Neural cell (in vitro differentiated cells): ENCODE measurements at regions not wholly inside any gene's neighbourhood (a gene's known extent, or its start where the extent isn't known, plus 50 kb on each side); places are given as distances from the start of the nearest gene placed in this dataset.

Source experiments
- EZH2 ChIP-seq: fragments of 200-600, 300-800 bp; shearing (Covaris generic), sonication (generic); IDR thresholded peaks from 2 replicates; pipeline ENCODE4 v1.6.1; 2014; ENCODE audit warnings: antibody characterized with exemption, low read length, borderline replicate concordance, mild to moderate bottlenecking; ENCODE audit not compliant: insufficient read depth, poor library complexity, severe bottlenecking
- POLR2AphosphoS5 ChIP-seq: IDR thresholded peaks from 2 replicates; pipeline ENCODE4 v1.6.1; 2012
- TF ChIP-seq, protein P1 (sequence below): fragments of 450-650 bp; IDR thresholded peaks from 2 replicates; pipeline ENCODE4 v1.5.1; 2014; ENCODE audit warnings: antibody characterized with exemption, mild to moderate bottlenecking, moderate library complexity; ENCODE audit not compliant: poor library complexity, severe bottlenecking

GRCh38 chr6:146917979-146918378 lies 286.2 kb upstream of the STXBP5 start:
- TF ChIP-seq, protein P1, sequence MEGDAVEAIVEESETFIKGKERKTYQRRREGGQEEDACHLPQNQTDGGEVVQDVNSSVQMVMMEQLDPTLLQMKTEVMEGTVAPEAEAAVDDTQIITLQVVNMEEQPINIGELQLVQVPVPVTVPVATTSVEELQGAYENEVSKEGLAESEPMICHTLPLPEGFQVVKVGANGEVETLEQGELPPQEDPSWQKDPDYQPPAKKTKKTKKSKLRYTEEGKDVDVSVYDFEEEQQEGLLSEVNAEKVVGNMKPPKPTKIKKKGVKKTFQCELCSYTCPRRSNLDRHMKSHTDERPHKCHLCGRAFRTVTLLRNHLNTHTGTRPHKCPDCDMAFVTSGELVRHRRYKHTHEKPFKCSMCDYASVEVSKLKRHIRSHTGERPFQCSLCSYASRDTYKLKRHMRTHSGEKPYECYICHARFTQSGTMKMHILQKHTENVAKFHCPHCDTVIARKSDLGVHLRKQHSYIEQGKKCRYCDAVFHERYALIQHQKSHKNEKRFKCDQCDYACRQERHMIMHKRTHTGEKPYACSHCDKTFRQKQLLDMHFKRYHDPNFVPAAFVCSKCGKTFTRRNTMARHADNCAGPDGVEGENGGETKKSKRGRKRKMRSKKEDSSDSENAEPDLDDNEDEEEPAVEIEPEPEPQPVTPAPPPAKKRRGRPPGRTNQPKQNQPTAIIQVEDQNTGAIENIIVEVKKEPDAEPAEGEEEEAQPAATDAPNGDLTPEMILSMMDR = no peak
- TF ChIP-seq EZH2 (no peak), POLR2AphosphoS5 (no peak)
